Activated CD8-positive, alpha-beta T cell treated with anti-CD3 and anti-CD28 coated beads for 36 hours (primary cell): ENCODE measurements at regions not wholly inside any gene's neighbourhood (a gene's known extent, or its start where the extent isn't known, plus 50 kb on each side); places are given as distances from the start of the nearest gene placed in this dataset.

Source experiments
- ATAC-seq: fragments of 200-7000 bp; cut with Tn5 transposase; one replicate; pipeline ENCODE4 v1.10.0; 2021; ENCODE audit warnings: mild to moderate bottlenecking, moderate library complexity
- CTCF ChIA-PET: fragments of 350-600 bp; sonication (Branson Sonifier 250); formaldehyde crosslinking; loops from one replicate; lab custom pipeline; 2021; ENCODE audit warnings: antibody characterized with exemption; lab: Charles Lee
- POLR2A ChIA-PET: fragments of 350-600 bp; sonication (Branson Sonifier 250); formaldehyde crosslinking; loops from one replicate; lab custom pipeline; 2021; ENCODE audit warnings: antibody characterized with exemption; lab: Charles Lee
- DNase-seq: peaks from one replicate; pipeline ENCODE4 v3.0.0-alpha.2; 2020
- H3K27ac Mint-ChIP-seq: one replicate; pipeline ENCODE4 v1.8.0; 2021; ENCODE audit warnings: mild to moderate bottlenecking, mixed read lengths
- H3K27me3 Mint-ChIP-seq: one replicate; pipeline ENCODE4 v1.8.0; 2021; ENCODE audit warnings: mixed read lengths
- H3K36me3 Mint-ChIP-seq: one replicate; pipeline ENCODE4 v1.8.0; 2021; ENCODE audit warnings: low read depth, mixed read lengths
- H3K4me1 Mint-ChIP-seq: one replicate; pipeline ENCODE4 v1.8.0; 2021; ENCODE audit warnings: low read depth, mixed read lengths
- H3K4me3 Mint-ChIP-seq: one replicate; pipeline ENCODE4 v1.8.0; 2021; ENCODE audit warnings: mild to moderate bottlenecking, moderate library complexity, mixed read lengths
- H3K9me3 Mint-ChIP-seq: one replicate; pipeline ENCODE4 v1.8.0; 2021; ENCODE audit warnings: mixed read lengths
- CTCF ChIP-seq: fragments of 200-600 bp; IDR thresholded peaks from one replicate; pipeline ENCODE4 v1.8.0; 2022; ENCODE audit warnings: antibody characterized with exemption, mild to moderate bottlenecking
- intact Hi-C: fragments of 100-400 bp; cut with micrococcal nuclease; formaldehyde crosslinking; loops from one replicate; pipeline ENCODE4 v1.10.0; 2022

- ChIA-PET POLR2A (no interaction called here), CTCF (no interaction called here)
- no peak for DNase-seq
- Mint-ChIP-seq H3K9me3 (no peaks in the 10 kb centered on the region), H3K4me3 (no peak overlapping the region), H3K27me3 (no peaks in the 10 kb centered on the region), H3K36me3 (no peaks in the 10 kb centered on the region), H3K4me1 (no peaks in the 10 kb centered on the region), H3K27ac (no peak overlapping the region)
- intact Hi-C loops = no loop called here
- TF ChIP-seq CTCF = no peak
- no peak for ATAC-seq
Measured at GRCh38 chr14:22395803-22396202, 193.2 kb downstream of the DAD1 start.

GRCh38 chr14:22394616-22395015, 194.4 kb downstream of the DAD1 start:
- Mint-ChIP-seq H3K4me3 (no peak overlapping the region), H3K27me3 (no peaks in the 10 kb centered on the region), H3K4me1 (no peaks in the 10 kb centered on the region), H3K9me3 (no peaks in the 10 kb centered on the region), H3K27ac (no peak overlapping the region), H3K36me3 (no peaks in the 10 kb centered on the region)
- no peak for DNase-seq
- POLR2A ChIA-PET = interaction anchor here (0.6 kb wide), 1 partner anchor 10 kb away, joined by 3 read pairs; no protein-coding TSS in a partner anchor
- no peak for TF ChIP-seq CTCF
- no peak for ATAC-seq
- CTCF ChIA-PET = no interaction called here
- intact Hi-C loops = no loop called here

GRCh38 chr14:22393796-22394195, 195.2 kb downstream of the DAD1 start:
- ATAC-seq = no peak
- CTCF ChIA-PET = no interaction called here
- TF ChIP-seq CTCF = no peak
- no peak overlapping the region for H3K27ac Mint-ChIP-seq
- DNase-seq = no peak
- no peaks in the 10 kb centered on the region for H3K9me3 Mint-ChIP-seq
- intact Hi-C loops = no loop called here
- no peak overlapping the region for H3K4me3 Mint-ChIP-seq
- no peaks in the 10 kb centered on the region for H3K36me3 Mint-ChIP-seq
- POLR2A ChIA-PET = no interaction called here
- no peaks in the 10 kb centered on the region for H3K4me1 Mint-ChIP-seq
- no peaks in the 10 kb centered on the region for H3K27me3 Mint-ChIP-seq

GRCh38 chr14:22391908-22392565, 197.0 kb downstream of the DAD1 start:
- Mint-ChIP-seq H3K4me3 (no peak overlapping the region), H3K4me1 (no peaks in the 10 kb centered on the region), H3K9me3 (no peaks in the 10 kb centered on the region), H3K36me3 (no peaks in the 10 kb centered on the region), H3K27me3 (no peaks in the 10 kb centered on the region), H3K27ac (no peak overlapping the region)
- TF ChIP-seq CTCF = no peak
- intact Hi-C loops = no loop called here
- ChIA-PET POLR2A (no interaction called here), CTCF (no interaction called here)
- DNase-seq = no peak
- ATAC-seq = no peak

GRCh38 chr14:22390824-22391461, 198.1 kb downstream of the DAD1 start:
- DNase-seq (no peak), ATAC-seq (no peak)
- Mint-ChIP-seq H3K36me3 (no peaks in the 10 kb centered on the region), H3K27ac (no peak overlapping the region), H3K4me3 (no peak overlapping the region), H3K9me3 (no peaks in the 10 kb centered on the region), H3K4me1 (no peaks in the 10 kb centered on the region), H3K27me3 (no peaks in the 10 kb centered on the region)
- ChIA-PET POLR2A (no interaction called here), CTCF (no interaction called here)
- no peak for TF ChIP-seq CTCF
- intact Hi-C loops = no loop called here
